OCI-LY1 (cell line): ENCODE measurements at regions not wholly inside any gene's neighbourhood (a gene's known extent, or its start where the extent isn't known, plus 50 kb on each side); places are given as distances from the start of the nearest gene placed in this dataset.

Experiments used
- H2AFZ ChIP-seq: fragments of 200-600 bp; sonication (generic), shearing (Covaris generic); 2 replicates; pipeline ENCODE4 v1.6.0; 2014; ENCODE audit warnings: antibody characterized with exemption, mild to moderate bottlenecking, low read length
- H3F3A ChIP-seq: fragments of 200-600 bp; sonication (generic), shearing (Covaris generic); 2 replicates; pipeline ENCODE4 v1.6.0; 2014; ENCODE audit warnings: mild to moderate bottlenecking, antibody characterized with exemption, low read length, moderate library complexity; ENCODE audit not compliant: insufficient read depth
- H3K27ac ChIP-seq: fragments of 200-600 bp; sonication (generic); 2 replicates; pipeline ENCODE4 v1.5.1; 2014; ENCODE audit warnings: low read length, mixed run types, mild to moderate bottlenecking, low read depth; ENCODE audit not compliant: poor library complexity, severe bottlenecking
- H3K27me3 ChIP-seq: fragments of 200-600 bp; sonication (generic); 2 replicates; pipeline ENCODE4 v1.6.0; 2014; ENCODE audit warnings: antibody characterized with exemption, mild to moderate bottlenecking, low read length, moderate library complexity; ENCODE audit not compliant: insufficient read depth
- H3K36me3 ChIP-seq: fragments of 200-600 bp; sonication (generic); 2 replicates; pipeline ENCODE4 v1.6.1; 2014; ENCODE audit warnings: mild to moderate bottlenecking, antibody characterized with exemption, low read length, moderate library complexity, mixed read lengths; ENCODE audit not compliant: insufficient read depth
- H3K4me1 ChIP-seq: fragments of 200-600 bp; sonication (generic); 2 replicates; pipeline ENCODE4 v1.5.1; 2014; ENCODE audit warnings: mild to moderate bottlenecking, low read length, moderate library complexity; ENCODE audit not compliant: insufficient read depth, severe bottlenecking
- H3K4me2 ChIP-seq: fragments of 200-600 bp; sonication (generic), shearing (Covaris generic); 2 replicates; pipeline ENCODE4 v1.6.1; 2014; ENCODE audit warnings: low read length
- H3K4me3 ChIP-seq: fragments of 200-600 bp; sonication (generic); 2 replicates; pipeline ENCODE4 v1.5.1; 2014; ENCODE audit warnings: low read length, low read depth, mild to moderate bottlenecking, mixed read lengths; ENCODE audit not compliant: poor library complexity, severe bottlenecking
- H3K79me2 ChIP-seq: fragments of 200-600 bp; shearing (Covaris generic); 2 replicates; pipeline ENCODE4 v1.6.1; 2016; ENCODE audit warnings: mixed run types, low read length, mixed read lengths; ENCODE audit not compliant: insufficient read depth
- H3K9ac ChIP-seq: fragments of 200-600 bp; sonication (generic), shearing (Covaris generic); 2 replicates; pipeline ENCODE4 v1.6.1; 2014; ENCODE audit warnings: mild to moderate bottlenecking, low read length, mixed read lengths
- H3K9me2 ChIP-seq: fragments of 200-600 bp; sonication (generic), shearing (Covaris generic); 2 replicates; pipeline ENCODE4 v1.6.1; 2014; ENCODE audit warnings: low read depth, mild to moderate bottlenecking, low read length, mixed read lengths
- H3K9me3 ChIP-seq: fragments of 200-600 bp; shearing (Covaris generic); 2 replicates; pipeline ENCODE4 v1.6.1; 2014; ENCODE audit warnings: low read length, mixed read lengths
- H4K20me1 ChIP-seq: fragments of 200-600 bp; sonication (generic), shearing (Covaris generic); 2 replicates; pipeline ENCODE4 v1.6.0; 2016; ENCODE audit warnings: mild to moderate bottlenecking, low read length; ENCODE audit not compliant: insufficient read depth
- EZH2 ChIP-seq: fragments of 200-600 bp; sonication (generic), shearing (Covaris generic); IDR thresholded peaks from 2 replicates; pipeline ENCODE4 v1.8.0; 2017; ENCODE audit warnings: borderline replicate concordance, mixed run types, mild to moderate bottlenecking, antibody characterized with exemption, low read length, moderate library complexity, mixed read lengths
- TF ChIP-seq, protein P1 (sequence below): fragments of 200-600 bp; sonication (generic), shearing (Covaris generic); IDR thresholded peaks from 2 replicates; pipeline ENCODE4 v1.5.1; 2017; ENCODE audit warnings: mild to moderate bottlenecking, antibody characterized with exemption, low read length, moderate library complexity, mixed read lengths

DNA sequence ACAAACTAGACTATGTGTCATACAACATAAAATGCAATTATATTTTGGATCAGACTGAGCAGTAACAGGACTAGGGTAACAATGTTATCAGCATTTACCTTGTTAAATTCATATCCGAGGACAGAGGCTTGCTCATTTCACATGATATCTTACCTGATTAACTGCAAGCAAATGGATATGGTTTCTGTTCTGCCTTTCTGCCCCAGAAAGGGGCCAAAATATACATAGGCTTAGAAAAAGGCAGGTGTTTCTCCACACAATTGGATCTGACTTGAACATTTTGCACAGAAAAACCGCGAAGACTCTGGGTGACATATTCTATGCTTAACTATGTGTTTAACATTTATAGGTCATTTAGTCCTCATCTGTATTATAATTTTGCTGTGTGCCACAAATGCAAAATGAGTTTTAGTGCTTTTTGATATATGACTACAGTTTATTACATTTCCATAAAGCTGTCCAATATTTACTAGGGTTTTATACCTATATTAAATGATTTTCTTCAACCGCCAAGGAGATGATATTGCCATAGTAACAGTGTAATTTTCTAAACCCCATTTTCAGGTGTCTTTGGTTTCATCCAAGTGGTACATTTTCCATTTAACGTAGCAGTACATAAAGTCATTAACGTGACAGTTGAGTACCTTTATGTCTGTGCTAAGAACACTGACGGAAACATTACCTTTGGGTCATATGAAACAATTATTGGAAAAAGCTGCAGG is 249.3 kb upstream of the KRR1 start:
- no peak overlapping the region for H2AFZ ChIP-seq
- H3K4me2 ChIP-seq = no peak overlapping the region
- no peaks in the 10 kb centered on the region for H3K9me3 ChIP-seq

DNA sequence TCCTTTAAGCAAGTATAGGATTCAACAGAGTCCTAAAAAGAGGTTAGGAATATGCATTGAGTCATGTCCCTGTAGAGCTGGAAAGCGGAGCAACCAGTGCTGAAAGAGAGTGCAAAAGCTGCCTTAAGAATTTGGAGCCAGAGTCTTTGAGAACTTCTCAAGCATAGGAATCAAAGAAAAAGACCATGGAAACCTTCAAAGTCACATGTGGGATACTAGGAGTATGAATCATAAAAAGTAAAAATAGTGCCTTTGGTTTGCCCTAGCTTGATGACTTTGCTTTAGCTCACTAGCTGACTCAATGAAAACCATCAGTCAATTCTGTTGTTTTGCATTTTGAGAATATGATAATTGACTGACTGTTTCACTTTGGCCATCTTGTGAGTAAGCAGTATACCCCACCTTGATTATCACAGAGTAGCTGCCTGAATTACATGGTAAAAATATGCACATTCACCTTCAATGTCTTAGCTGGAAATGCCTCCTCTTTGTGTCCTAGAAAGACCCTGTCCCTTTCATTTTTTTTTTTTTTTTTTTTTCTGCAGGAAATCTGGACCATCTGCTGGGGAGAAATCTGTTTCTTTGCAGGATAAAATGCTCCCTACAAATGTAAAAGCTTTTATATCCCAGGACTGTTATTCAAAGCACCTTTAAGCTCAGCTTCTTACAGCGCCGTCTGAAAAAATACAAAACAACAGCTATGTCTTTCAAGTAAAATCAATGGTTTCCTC is 248.6 kb upstream of the KRR1 start:
- Histone ChIP-seq H3K9me2 (no peaks in the 10 kb centered on the region), H3K27me3 (no peaks in the 10 kb centered on the region), H3F3A (no peaks in the 10 kb centered on the region), H3K9me3 (no peaks in the 10 kb centered on the region), H3K36me3 (no peaks in the 10 kb centered on the region), H3K4me1 (no peaks in the 10 kb centered on the region), H3K4me3 (no peak overlapping the region), H3K4me2 (no peak overlapping the region), H3K27ac (no peak overlapping the region), H2AFZ (no peak overlapping the region), H4K20me1 (no peaks in the 10 kb centered on the region), H3K79me2 (no peaks in the 10 kb centered on the region), H3K9ac (no peak overlapping the region)
- TF ChIP-seq EZH2 = no peak
- TF ChIP-seq, protein P1, sequence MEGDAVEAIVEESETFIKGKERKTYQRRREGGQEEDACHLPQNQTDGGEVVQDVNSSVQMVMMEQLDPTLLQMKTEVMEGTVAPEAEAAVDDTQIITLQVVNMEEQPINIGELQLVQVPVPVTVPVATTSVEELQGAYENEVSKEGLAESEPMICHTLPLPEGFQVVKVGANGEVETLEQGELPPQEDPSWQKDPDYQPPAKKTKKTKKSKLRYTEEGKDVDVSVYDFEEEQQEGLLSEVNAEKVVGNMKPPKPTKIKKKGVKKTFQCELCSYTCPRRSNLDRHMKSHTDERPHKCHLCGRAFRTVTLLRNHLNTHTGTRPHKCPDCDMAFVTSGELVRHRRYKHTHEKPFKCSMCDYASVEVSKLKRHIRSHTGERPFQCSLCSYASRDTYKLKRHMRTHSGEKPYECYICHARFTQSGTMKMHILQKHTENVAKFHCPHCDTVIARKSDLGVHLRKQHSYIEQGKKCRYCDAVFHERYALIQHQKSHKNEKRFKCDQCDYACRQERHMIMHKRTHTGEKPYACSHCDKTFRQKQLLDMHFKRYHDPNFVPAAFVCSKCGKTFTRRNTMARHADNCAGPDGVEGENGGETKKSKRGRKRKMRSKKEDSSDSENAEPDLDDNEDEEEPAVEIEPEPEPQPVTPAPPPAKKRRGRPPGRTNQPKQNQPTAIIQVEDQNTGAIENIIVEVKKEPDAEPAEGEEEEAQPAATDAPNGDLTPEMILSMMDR = no peak

More for the DNA sequence above, 249.3 kb upstream of the KRR1 start:
- Histone ChIP-seq H3K79me2 (no peaks in the 10 kb centered on the region), H4K20me1 (no peaks in the 10 kb centered on the region), H3K27ac (no peak overlapping the region), H3K4me1 (no peaks in the 10 kb centered on the region), H3K9me2 (no peaks in the 10 kb centered on the region), H3K9ac (no peak overlapping the region), H3K36me3 (no peaks in the 10 kb centered on the region), H3K4me3 (no peak overlapping the region), H3F3A (no peaks in the 10 kb centered on the region), H3K27me3 (no peaks in the 10 kb centered on the region)
- TF ChIP-seq, protein P1 = no peak
- TF ChIP-seq EZH2 = no peak

DNA sequence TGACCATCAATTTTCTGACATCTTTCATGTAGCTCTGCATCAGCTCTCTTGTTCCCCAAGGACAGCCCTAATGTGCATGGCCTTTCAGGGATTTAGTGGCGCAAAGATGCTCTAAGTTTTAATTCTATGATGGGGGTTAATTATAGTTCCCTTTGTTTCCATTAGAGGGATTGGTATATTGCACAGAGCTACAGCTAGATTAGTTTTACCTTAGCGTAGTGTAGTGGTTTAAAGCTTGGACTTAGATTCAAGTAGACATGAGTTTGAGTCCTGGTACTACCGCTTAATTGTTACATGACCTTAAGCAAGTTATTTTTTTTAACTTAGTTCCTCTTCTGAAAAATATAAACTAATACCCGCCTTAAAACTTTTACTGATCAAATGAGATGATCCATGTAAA is 247.8 kb upstream of the KRR1 start:
- H3K4me1 ChIP-seq = no peaks in the 10 kb centered on the region
- H3K27ac ChIP-seq = no peak overlapping the region
- H3K4me3 ChIP-seq = no peak overlapping the region
- no peaks in the 10 kb centered on the region for H3K9me3 ChIP-seq
- no peak overlapping the region for H2AFZ ChIP-seq
- TF ChIP-seq, protein P1 = no peak
- no peak for TF ChIP-seq EZH2
- H4K20me1 ChIP-seq = no peaks in the 10 kb centered on the region
- H3K9ac ChIP-seq = no peak overlapping the region
- no peaks in the 10 kb centered on the region for H3F3A ChIP-seq
- no peak overlapping the region for H3K4me2 ChIP-seq
- no peaks in the 10 kb centered on the region for H3K36me3 ChIP-seq
- H3K9me2 ChIP-seq = no peaks in the 10 kb centered on the region
- H3K79me2 ChIP-seq = no peaks in the 10 kb centered on the region
- no peaks in the 10 kb centered on the region for H3K27me3 ChIP-seq
